CD4-positive, alpha-beta T cell (primary cell): ENCODE measurements at regions not wholly inside any gene's neighbourhood (a gene's known extent, or its start where the extent isn't known, plus 50 kb on each side); places are given as distances from the start of the nearest gene placed in this dataset.

ENCODE experiments used
- ATAC-seq: fragments of 200-7000 bp; cut with Tn5 transposase; one replicate; pipeline ENCODE4 v1.10.0; 2022; ENCODE audit warnings: mild to moderate bottlenecking; ENCODE audit not compliant: poor library complexity
- CTCF ChIA-PET: fragments of 350-600 bp; sonication (Branson Sonifier 250); formaldehyde crosslinking; loops from one replicate; lab custom pipeline; 2021; ENCODE audit warnings: antibody characterized with exemption, inconsistent platforms; lab: Charles Lee
- POLR2A ChIA-PET: fragments of 350-600 bp; sonication (Branson Sonifier 250); formaldehyde crosslinking; loops from one replicate; lab custom pipeline; 2021; ENCODE audit warnings: antibody characterized with exemption, inconsistent platforms; lab: Charles Lee
- DNase-seq, 14 experiments: peaks; one replicate each; pipeline ENCODE4 v3.0.0-alpha.2; 2013 to 2020; ENCODE audit warnings: mixed read lengths in 2 of 14
- H3K27ac ChIP-seq, 2 donors: one replicate each; pipeline versions ENCODE4 v1.5.1 to v1.7.0; 2013; ENCODE audit warnings: low read length in 2 of 2, low read depth in 1 of 2, mild to moderate bottlenecking in 1 of 2
- H3K27me3 ChIP-seq, 2 experiments: 1 replicate in 1 of 2; 2 replicates in 1 of 2; pipeline versions ENCODE4 v1.6.1 to v1.7.0; 2013; ENCODE audit warnings: low read length in 2 of 2, control low read depth in 1 of 2, mild to moderate bottlenecking in 1 of 2, moderate library complexity in 1 of 2; ENCODE audit not compliant: insufficient read depth in 2 of 2, control insufficient read depth in 1 of 2
- H3K36me3 ChIP-seq: one replicate; pipeline ENCODE4 v1.6.1; 2013; ENCODE audit warnings: low read length, control low read depth; ENCODE audit not compliant: insufficient read depth
- H3K4me1 ChIP-seq: one replicate; pipeline ENCODE4 v1.6.1; 2013; ENCODE audit warnings: low read length, control low read depth; ENCODE audit not compliant: insufficient read depth
- H3K4me3 ChIP-seq: one replicate; pipeline ENCODE4 v1.5.1; 2013; ENCODE audit warnings: mild to moderate bottlenecking, low read length, moderate library complexity
- H3K9me3 ChIP-seq, 2 experiments: 1 replicate in 1 of 2; 2 replicates in 1 of 2; pipeline versions ENCODE4 v1.6.1 to v1.7.0; 2013; ENCODE audit warnings: low read length in 2 of 2, mild to moderate bottlenecking in 2 of 2, control low read depth in 1 of 2, moderate library complexity in 1 of 2; ENCODE audit not compliant: control insufficient read depth in 1 of 2, insufficient read depth in 1 of 2
- H3K27ac Mint-ChIP-seq: one replicate; pipeline ENCODE4 v1.8.0; 2020; ENCODE audit warnings: mixed read lengths
- H3K27me3 Mint-ChIP-seq: one replicate; pipeline ENCODE4 v1.8.0; 2021; ENCODE audit warnings: mixed read lengths
- H3K36me3 Mint-ChIP-seq: one replicate; pipeline ENCODE4 v1.8.0; 2021; ENCODE audit warnings: low read depth, mixed read lengths
- H3K4me1 Mint-ChIP-seq: one replicate; pipeline ENCODE4 v1.8.0; 2021; ENCODE audit warnings: low read depth, mixed read lengths
- H3K4me3 Mint-ChIP-seq: one replicate; pipeline ENCODE4 v1.8.0; 2020; ENCODE audit warnings: mild to moderate bottlenecking, mixed read lengths
- H3K9me3 Mint-ChIP-seq: one replicate; pipeline ENCODE4 v1.8.0; 2020; ENCODE audit warnings: mixed read lengths
- intact Hi-C, 2 experiments: fragments of 100-400 bp; cut with DNase I in 1 of 2; cut with micrococcal nuclease in 1 of 2; formaldehyde crosslinking; loops; one replicate each; pipeline versions ENCODE4 v1.15.1 to v1.9.0; 2023 to 2025; cut with DNase I, micrococcal nuclease
- TF ChIP-seq, protein P1 (sequence below): fragments of 200-600 bp; IDR thresholded peaks from one replicate; pipeline ENCODE4 v1.8.0; 2022; ENCODE audit warnings: antibody characterized with exemption, mild to moderate bottlenecking

DNA sequence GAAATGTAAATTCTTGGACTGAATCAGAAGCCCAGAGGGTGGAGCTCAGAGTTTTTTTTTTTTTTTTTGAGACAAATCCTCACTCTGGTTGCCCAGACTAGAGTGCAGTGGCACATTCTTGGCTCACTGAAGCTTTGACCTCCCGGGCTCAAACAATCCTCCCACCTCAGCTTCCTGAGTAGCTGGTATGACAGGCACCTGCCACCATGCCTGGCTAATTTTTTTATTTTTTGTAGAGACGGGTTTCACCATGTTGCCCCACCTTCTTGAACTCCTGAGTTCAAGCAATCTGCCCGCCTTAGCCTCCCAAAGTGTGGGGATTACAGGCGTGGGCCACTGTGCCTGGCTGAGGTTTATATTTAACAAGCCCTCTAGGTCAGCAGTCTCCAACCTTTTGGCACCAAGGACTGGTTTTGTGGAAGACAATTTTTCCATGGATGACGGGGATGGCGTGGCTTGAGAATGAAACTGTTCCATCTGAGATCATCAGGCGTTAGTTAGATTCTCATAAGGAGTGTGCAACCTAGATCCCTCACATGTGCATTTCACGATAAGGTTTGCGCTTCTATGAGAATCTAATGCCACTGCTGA is 76.7 kb downstream of the FHIP1A start:
- DNase-seq (no peak), ATAC-seq (no peak)
- H3K36me3 ChIP-seq = no peaks in the 10 kb centered on the region
- Mint-ChIP-seq H3K9me3 (no peaks in the 10 kb centered on the region), H3K36me3 (peaks cover 11% of the 10 kb centered on the region), H3K27ac (no peak overlapping the region), H3K4me1 (no peaks in the 10 kb centered on the region), H3K27me3 (peaks cover 29% of the 10 kb centered on the region), H3K4me3 (no peak overlapping the region)
- intact Hi-C loops = no loop called here
- H3K9me3 ChIP-seq = peaks cover 2 to 9% of the 10 kb centered on the region in 2 experiments
- TF ChIP-seq, protein P1, sequence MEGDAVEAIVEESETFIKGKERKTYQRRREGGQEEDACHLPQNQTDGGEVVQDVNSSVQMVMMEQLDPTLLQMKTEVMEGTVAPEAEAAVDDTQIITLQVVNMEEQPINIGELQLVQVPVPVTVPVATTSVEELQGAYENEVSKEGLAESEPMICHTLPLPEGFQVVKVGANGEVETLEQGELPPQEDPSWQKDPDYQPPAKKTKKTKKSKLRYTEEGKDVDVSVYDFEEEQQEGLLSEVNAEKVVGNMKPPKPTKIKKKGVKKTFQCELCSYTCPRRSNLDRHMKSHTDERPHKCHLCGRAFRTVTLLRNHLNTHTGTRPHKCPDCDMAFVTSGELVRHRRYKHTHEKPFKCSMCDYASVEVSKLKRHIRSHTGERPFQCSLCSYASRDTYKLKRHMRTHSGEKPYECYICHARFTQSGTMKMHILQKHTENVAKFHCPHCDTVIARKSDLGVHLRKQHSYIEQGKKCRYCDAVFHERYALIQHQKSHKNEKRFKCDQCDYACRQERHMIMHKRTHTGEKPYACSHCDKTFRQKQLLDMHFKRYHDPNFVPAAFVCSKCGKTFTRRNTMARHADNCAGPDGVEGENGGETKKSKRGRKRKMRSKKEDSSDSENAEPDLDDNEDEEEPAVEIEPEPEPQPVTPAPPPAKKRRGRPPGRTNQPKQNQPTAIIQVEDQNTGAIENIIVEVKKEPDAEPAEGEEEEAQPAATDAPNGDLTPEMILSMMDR = no peak
- H3K27me3 ChIP-seq = peaks cover 2 to 4% of the 10 kb centered on the region in 2 experiments
- ChIA-PET POLR2A (no interaction called here), CTCF (interaction anchor here (0.7 kb wide), 1 partner anchor 10 kb away, joined by 3 read pairs; no protein-coding TSS in a partner anchor)
- no peaks in the 10 kb centered on the region for H3K4me1 ChIP-seq
- H3K4me3 ChIP-seq = no peak overlapping the region
- no peak overlapping the region for H3K27ac ChIP-seq

DNA sequence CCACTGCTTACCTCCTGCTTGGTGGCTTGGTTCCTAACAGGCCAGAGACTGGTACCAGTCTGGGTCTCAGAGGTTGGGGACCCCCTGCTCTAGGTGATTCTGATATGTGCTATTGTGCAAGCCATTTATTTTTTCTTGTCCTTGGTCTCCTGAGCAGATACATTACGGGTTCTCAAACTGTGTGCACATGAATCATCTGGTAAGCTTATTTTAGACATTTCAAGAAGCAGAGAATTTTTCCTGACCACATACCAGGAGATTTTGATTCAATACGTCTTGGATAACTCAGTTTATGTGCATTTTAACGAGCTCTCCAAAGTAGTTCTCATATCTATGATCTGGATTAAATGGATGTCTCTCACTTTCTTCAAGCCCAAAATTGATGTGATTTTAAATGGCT is 77.2 kb downstream of the FHIP1A start:
- DNase-seq = no peak
- intact Hi-C loops = no loop called here
- Histone ChIP-seq H3K4me1 (no peaks in the 10 kb centered on the region), H3K27ac (no peak overlapping the region), H3K9me3 (peaks cover 3 to 9% of the 10 kb centered on the region in 2 experiments), H3K36me3 (no peaks in the 10 kb centered on the region), H3K4me3 (no peak overlapping the region), H3K27me3 (peaks cover 2 to 4% of the 10 kb centered on the region in 2 experiments)
- Mint-ChIP-seq H3K4me1 (no peaks in the 10 kb centered on the region), H3K9me3 (peaks cover 2% of the 10 kb centered on the region), H3K4me3 (no peak overlapping the region), H3K36me3 (peaks cover 13% of the 10 kb centered on the region), H3K27ac (no peak overlapping the region), H3K27me3 (peaks cover 25% of the 10 kb centered on the region)
- POLR2A ChIA-PET = no interaction called here
- ATAC-seq = no peak
- TF ChIP-seq, protein P1 = no peak
- CTCF ChIA-PET = interaction anchor here (0.7 kb wide), 1 partner anchor 10 kb away, joined by 3 read pairs; no protein-coding TSS in a partner anchor

DNA sequence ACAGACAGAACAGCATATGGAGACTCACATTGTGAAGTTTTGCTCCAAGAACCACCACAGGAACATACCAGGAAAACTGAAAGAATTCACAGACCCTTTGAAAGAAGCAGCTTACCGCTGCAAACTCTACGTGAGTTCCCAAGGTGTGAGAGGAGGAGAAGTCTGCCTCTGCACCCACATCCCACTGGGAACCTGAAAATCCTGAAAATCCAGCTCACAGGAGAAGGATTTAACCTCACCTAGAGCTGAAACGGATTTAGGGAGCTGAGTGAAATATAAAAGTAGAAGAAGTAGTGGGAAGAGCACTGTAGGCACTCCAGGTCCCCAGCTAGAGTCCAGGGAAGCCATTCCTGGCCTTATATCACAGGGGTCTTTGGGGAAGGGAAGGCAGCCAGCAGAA is 80.0 kb downstream of the FHIP1A start:
- intact Hi-C loops = no loop called here
- ChIA-PET POLR2A (no interaction called here), CTCF (no interaction called here)
- Histone ChIP-seq H3K4me1 (no peaks in the 10 kb centered on the region), H3K36me3 (no peaks in the 10 kb centered on the region), H3K27me3 (peaks cover 2 to 4% of the 10 kb centered on the region in 2 experiments), H3K27ac (no peak overlapping the region), H3K9me3 (peaks cover 3 to 9% of the 10 kb centered on the region in 2 experiments), H3K4me3 (no peak overlapping the region)
- Mint-ChIP-seq H3K4me1 (no peaks in the 10 kb centered on the region), H3K27ac (no peak overlapping the region), H3K9me3 (peaks cover 7% of the 10 kb centered on the region), H3K27me3 (peaks cover 25% of the 10 kb centered on the region), H3K4me3 (no peak overlapping the region), H3K36me3 (peaks cover 17% of the 10 kb centered on the region)
- DNase-seq = no peak
- no peak for ATAC-seq
- TF ChIP-seq, protein P1 = no peak
